OCI-LY1 (cell line): ENCODE measurements at regions not wholly inside any gene's neighbourhood (a gene's known extent, or its start where the extent isn't known, plus 50 kb on each side); places are given as distances from the start of the nearest gene placed in this dataset.

ENCODE experiments used
- CTCF ChIP-seq: fragments of 200-600 bp; sonication (generic), shearing (Covaris generic); IDR thresholded peaks from 2 replicates; pipeline ENCODE4 v1.5.1; 2017; ENCODE audit warnings: mild to moderate bottlenecking, antibody characterized with exemption, low read length, moderate library complexity, mixed read lengths
- EZH2 ChIP-seq: fragments of 200-600 bp; sonication (generic), shearing (Covaris generic); IDR thresholded peaks from 2 replicates; pipeline ENCODE4 v1.8.0; 2017; ENCODE audit warnings: borderline replicate concordance, mixed run types, mild to moderate bottlenecking, antibody characterized with exemption, low read length, moderate library complexity, mixed read lengths

GRCh38 chr22:48691431-48691851, 1136.2 kb downstream of the BRD1 start:
- TF ChIP-seq CTCF (no peak), EZH2 (no peak)
